Fibroblast of pulmonary artery (primary cell): ENCODE measurements at regions not wholly inside any gene's neighbourhood (a gene's known extent, or its start where the extent isn't known, plus 50 kb on each side); places are given as distances from the start of the nearest gene placed in this dataset.

Source experiments
- DNase-seq: peaks from one replicate; pipeline ENCODE4 v3.0.0-alpha.2; 2010; ENCODE audit warnings: low read depth
- H3K4me3 ChIP-seq: replicated peaks from 2 replicates; pipeline ENCODE4 v1.5.1; 2011; ENCODE audit warnings: low read depth, mild to moderate bottlenecking, control low read depth, low read length, moderate library complexity
- TF ChIP-seq, protein P1 (sequence below): IDR thresholded peaks from 2 replicates; pipeline ENCODE4 v1.5.1; 2011; ENCODE audit warnings: mild to moderate bottlenecking, control low read depth, low read length, inconsistent platforms; ENCODE audit errors: missing control alignments

DNA sequence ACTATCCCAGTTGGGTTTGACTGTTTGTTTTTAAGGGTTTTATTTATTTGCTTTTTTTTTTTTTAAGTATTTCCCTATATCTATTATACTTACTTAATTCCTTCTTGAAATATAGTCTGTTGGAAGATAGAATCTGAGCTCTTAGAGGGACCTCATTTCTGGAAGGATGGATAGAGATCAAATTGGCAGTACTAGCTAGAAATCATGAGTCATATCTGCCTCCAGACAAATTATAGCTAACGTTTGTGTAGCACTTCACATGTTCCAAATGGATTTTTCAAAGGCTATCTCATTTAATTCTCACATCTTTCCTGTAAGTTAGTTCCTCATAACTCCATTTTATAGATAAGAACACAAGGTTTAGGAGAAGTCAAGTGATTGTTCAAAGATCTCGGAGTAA is 384.7 kb downstream of the ZIC1 start:
- no peak overlapping the region for H3K4me3 ChIP-seq
- TF ChIP-seq, protein P1, sequence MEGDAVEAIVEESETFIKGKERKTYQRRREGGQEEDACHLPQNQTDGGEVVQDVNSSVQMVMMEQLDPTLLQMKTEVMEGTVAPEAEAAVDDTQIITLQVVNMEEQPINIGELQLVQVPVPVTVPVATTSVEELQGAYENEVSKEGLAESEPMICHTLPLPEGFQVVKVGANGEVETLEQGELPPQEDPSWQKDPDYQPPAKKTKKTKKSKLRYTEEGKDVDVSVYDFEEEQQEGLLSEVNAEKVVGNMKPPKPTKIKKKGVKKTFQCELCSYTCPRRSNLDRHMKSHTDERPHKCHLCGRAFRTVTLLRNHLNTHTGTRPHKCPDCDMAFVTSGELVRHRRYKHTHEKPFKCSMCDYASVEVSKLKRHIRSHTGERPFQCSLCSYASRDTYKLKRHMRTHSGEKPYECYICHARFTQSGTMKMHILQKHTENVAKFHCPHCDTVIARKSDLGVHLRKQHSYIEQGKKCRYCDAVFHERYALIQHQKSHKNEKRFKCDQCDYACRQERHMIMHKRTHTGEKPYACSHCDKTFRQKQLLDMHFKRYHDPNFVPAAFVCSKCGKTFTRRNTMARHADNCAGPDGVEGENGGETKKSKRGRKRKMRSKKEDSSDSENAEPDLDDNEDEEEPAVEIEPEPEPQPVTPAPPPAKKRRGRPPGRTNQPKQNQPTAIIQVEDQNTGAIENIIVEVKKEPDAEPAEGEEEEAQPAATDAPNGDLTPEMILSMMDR, result no peak
- no peak for DNase-seq

DNA sequence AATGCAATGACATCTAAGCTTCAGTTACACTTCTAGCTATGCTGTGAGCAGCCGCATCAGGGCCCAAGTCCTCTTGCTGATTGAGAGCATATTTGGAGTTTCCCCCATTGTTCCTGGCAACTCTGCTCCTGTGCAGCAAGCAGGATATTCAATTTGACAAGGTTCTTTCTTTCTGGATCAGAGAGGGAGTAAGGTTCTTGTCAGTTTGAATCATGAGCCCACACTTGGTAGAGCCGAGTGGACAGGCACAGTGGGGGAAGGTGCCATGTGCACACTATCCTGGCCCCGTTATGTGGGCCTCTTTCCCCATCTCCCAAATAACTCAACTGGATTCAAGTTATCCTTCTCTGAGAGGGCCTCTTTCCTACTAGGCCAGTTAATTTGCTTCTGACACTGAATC is 385.4 kb downstream of the ZIC1 start:
- no peak for DNase-seq
- no peak overlapping the region for H3K4me3 ChIP-seq
- TF ChIP-seq, protein P1, result no peak

DNA sequence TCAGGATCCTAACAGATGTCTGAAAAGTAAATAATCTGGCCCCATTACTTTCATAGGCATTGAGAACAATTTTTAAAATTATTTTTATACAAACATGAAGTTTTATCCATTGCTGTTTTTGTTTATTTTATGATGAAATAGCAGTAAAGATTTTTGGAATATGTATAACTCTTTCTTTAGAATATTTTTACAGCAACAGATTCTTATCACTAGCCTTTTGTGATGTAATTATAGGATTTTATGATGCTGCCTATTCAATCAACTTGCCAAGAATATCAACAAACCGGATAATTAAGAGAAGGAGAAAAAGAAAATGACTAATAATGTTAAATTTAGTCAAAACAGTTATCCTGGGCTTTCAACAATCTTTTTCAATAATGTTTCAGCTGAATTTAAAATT is 386.3 kb downstream of the ZIC1 start:
- TF ChIP-seq, protein P1, result no peak
- no peak for DNase-seq
- H3K4me3 ChIP-seq, result no peak overlapping the region

DNA sequence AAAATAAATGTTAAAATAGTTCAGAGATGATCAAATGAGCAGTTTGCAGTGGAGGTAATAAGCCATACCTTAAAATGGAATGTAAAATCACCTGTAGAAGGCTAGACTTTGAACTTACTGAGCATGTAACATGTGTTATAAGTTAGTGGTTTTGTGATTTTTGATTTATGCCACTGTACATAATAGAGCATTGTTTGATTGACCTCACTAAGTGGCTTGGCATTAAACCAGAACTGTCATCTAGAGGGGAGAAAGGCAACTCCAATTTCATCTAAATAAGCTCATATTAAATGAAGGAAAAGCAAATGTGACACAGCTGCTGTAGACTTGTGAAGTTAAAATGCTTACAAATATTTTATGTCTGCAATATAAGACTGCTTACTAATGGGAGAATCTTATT is 387.9 kb downstream of the ZIC1 start:
- no peak for DNase-seq
- no peak overlapping the region for H3K4me3 ChIP-seq
- TF ChIP-seq, protein P1, result no peak

DNA sequence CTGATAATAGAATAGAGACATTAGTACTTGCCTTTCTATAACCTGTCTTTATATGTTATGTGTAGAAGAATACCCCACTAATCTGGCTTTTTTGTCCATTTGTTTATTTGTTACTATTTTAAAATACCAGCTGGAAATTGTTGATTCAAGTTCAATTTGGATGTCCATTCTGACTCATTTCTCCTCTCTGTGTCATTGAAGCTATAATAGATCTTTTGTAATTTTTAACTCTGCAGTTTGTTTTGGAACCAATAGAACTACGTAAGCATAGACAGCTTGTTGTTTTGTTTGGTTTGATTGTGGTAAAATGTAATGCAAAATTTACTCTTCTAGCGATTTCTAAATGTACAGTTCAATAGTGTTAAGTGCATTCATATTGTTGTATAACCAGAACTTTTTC is 390.4 kb downstream of the ZIC1 start:
- DNase-seq, result no peak
- H3K4me3 ChIP-seq, result no peak overlapping the region
- TF ChIP-seq, protein P1, result no peak

DNA sequence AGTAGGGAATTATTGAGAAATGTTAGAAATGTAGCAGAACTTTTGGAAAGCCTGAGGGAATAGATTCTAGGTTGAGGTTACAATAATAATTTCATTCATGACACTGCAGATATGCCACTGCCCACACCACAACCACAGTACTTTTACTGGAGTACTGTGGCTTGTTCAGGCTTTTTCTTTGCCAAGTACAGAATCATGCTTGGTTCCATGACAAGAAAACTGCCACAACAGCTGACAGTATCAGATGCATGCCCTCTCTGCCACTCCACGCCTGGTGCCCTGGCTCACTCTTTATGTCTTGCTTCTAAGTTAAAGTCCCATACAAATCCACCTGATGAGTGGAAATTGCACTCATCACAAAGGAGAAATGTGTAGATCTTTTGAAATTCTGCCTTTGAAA is 398.6 kb downstream of the ZIC1 start:
- TF ChIP-seq, protein P1, result no peak
- no peak for DNase-seq
- H3K4me3 ChIP-seq, result no peak overlapping the region

DNA sequence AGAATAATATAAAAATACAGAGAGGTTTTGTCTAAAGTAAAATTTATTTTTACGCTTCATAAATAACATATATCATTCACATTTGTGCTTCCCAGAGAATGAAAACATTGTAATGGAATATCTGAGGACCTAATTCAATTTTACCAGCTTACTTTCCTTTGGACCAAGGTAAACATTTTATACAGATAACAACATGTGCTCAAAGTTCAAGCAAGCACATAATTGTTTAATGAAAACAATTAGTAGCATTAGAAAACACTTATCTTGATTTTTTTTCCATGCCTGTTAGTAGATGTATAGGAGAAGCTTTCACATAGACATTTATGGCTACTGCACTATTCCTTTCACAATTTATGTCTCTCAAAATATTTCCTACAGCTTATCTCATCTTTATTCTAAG is 400.0 kb downstream of the ZIC1 start:
- H3K4me3 ChIP-seq, result no peak overlapping the region
- no peak for DNase-seq
- TF ChIP-seq, protein P1, result no peak
